ENCODE measurements at regions not wholly inside any gene's neighbourhood (a gene's known extent, or its start where the extent isn't known, plus 50 kb on each side); places are given as distances from the start of the nearest gene placed in this dataset.

DNA sequence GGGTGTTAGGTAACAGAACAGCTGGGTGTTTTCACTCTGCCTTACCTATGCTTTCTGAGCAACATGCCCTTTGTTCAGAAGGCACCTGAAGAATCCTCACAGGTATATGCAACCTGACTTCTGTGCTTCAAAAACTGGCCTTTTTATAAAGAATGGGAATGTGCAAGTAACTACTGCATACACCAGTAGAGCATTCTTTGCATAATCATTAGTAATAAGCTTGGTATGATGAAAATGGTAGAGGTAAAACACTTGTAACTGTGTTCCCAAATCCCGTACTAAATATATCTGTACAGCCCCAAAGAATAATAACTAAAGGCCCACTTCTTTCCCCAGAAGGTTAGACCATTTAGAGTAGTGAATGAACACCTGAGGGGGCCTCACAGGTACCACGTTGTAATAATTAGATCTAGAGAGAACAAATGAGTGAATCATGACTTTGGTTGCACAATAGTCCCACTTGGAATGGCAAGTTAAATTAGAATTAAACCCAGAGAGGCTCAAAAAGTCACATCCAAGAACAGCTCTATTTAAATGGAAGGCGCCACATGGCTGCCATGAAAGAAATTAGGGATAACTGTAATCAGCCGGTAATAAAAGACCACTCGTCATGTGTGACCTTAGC, 413.9 kb downstream of the KLF12 start:
- DNase-seq (ENCODE audit: low read depth in 2 of 2, low spot score in 1 of 2) = no peak

DNA sequence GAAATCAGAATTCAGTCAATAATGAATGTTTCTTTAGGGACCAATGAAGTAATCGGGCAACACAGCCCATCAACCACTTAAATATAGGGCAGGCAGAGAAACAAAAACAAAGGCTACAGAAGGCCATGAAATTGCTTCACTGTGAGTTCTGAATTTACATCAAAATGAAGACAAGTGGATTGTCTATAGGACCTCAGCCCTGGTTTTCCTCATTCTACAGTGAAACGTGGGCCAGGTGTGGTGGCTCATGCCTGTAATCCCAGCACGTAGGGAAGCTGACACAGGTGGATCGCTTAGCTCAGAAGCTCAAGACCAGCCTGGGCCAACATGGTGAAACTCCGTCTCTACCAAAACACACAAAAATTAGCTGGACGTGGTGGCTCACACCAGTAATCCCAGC, 416.0 kb downstream of the KLF12 start:
- no peak for DNase-seq (ENCODE audit: low read depth in 2 of 2, low spot score in 1 of 2)

DNA sequence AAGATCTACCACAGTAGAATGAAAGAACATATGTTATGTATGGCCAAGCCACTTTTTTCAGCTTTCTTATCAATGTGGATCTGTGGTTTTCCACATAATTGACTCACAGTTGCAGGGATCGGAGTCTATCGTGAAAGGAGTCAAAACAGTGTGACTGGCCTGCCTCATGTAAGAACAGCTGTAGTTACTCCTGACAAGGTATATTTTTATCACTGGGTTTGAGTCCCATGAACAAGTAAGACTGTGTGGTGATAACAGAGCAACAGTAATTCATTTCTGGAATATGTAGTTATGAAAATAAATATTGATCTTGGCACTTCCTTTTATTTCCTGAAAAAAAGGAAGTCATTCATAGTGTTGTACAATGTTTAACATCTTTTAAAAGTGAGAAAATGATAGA, 416.6 kb downstream of the KLF12 start:
- no peak for DNase-seq (ENCODE audit: low read depth in 2 of 2, low spot score in 1 of 2)

DNA sequence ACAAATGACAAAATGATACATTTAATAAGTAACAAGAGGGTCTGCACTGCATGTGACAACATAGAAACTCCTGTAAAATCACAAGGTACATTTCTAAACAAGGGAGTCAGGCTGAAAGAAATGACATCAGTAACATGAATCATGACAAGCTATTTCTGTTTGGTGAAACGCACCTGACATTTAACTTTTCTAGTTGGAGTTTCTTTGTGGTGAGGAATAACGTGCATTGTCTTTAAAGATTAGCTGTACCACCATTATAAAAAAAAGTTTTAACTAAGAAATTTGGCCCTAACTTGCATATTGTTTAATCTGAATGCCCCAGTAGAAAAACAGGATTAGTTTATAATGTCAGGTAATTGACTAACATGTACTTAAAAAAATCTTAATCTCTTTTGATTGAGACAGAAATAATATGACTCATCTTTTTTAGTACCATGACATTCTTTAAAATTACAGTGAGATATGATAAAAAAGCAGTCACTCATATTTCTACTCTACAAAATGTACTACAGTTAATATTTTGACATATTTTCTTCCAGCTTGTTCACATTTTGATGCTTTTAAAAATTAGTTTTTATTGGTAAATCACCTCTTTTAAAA, 418.2 kb downstream of the KLF12 start:
- no peak for DNase-seq (ENCODE audit: low read depth in 2 of 2, low spot score in 1 of 2)

DNA sequence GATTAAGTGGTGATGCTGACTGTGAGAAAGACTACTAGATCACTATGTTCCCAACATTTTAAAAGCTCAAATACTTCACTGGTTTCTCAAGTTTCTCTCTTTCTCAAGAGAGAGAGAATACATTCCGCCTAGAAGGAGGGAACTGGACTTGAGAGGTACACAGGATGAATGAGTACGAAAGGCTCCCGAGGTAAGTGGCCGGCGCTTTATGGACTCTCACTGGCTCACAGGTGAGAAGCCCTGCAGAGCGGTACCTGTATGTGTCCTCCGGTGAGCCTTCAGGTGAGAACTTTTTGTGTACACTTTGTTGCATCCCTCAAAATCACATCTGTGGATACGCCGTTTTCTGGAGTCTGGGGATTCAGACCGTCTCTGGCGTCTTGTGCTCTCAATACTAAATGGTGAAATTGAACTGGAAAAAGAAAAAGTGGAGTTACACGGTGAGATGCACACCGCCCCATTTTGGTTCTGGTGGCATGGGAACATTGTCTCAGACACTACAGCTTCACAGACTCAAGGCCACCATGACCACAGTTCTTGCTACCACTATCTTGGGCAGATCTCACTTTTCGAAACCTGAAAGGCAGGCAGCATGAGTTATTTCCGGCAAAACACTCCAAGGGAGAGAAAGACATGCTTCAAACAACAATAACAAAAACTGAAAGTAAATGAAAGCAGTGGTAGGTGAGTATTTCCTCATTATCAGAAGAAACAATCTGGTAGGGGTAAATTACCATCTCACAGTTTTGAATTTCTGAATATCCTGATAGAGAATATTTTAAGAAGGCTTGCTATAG, 418.9 kb downstream of the KLF12 start:
- peak in 1 of 2 donors; percentile 44 for DNase-seq (ENCODE audit: low read depth in 2 of 2, low spot score in 1 of 2)

DNA sequence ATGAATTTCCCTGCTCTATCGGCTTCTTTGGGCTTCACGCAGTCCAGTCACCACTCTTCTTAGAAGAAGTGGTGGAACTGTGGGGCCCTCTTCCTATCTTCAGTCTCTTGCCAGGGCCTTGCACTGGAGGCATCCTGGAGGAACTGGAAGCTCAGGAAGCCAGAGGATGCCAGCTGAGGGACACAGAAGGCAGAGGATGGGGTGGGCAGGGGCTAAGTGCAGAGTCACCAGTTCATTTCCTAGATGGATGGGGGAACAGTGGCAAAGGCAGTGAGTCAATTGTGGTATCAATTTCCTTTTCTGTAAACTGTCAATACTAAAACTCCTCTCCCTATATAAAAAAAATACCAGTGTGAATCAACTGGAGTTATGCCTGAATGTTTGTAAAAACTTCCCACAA, 419.7 kb downstream of the KLF12 start:
- DNase-seq (ENCODE audit: low read depth in 2 of 2, low spot score in 1 of 2) = no peak

DNA sequence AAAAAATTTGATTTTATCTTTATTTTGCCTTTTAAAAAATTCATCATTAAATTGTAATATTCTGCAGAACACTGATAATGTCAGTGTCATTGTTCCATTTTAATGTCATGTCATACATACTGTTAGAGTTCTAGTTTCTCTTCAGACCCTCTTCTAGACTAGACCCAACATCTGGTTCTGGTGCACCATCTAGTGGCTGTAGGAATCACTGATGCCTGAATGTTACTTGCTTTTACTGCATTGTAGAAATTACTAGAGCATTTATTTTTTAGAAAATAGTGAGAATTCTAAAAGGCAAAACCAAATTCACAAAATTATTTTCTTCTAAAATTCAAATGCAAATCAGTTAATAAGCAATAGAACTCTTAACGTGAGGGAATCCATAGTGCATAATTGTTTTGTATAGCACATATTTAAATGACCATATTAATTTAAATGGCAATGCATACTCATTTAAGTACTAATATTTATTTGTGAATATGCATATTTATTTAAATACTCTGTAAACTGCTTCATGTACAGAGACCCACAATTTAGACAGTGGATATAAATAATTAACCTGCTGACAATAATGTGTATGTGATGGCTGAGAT, 425.7 kb downstream of the KLF12 start:
- DNase-seq (ENCODE audit: low read depth in 2 of 2, low spot score in 1 of 2) = peak in 1 of 2 donors; percentile 28

DNA sequence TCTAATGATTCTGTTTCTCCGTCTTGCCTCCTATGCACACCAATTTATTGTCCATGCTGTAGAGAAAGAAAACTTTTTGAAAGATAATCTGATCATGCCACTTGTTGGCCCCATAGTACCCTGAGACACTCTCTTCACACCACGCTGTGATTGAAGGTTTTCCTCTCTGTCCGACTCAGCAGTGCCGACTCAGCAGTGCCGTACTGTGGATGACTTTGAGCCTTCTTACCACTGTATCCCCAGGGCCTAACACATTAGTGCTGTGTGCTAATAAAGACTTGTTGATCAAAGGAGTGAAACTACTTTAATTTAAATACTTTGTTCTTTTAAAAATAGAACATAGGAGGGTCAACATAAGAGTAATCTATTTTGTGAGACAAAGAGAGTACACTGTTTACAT, 429.6 kb downstream of the KLF12 start:
- no peak for DNase-seq (ENCODE audit: low read depth in 2 of 2, low spot score in 1 of 2)

DNA sequence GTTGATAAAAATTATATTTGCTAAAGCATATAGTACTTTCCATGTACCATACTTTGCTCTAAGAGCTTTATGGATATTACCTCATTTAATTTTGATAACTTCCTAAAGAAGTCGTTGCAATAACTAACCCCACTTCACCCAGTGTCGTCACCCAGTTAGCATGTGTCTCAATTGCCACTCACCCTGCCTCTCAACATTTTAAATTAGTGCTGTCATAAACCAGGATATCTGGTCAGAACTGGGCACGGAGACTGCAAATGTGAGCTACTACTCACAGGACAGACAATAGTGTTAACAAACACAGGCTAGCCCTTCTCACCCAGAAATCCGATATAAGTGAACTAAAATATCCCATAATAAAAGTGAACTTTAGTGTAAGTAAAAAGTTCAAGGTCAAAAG, 430.6 kb downstream of the KLF12 start:
- DNase-seq (ENCODE audit: low read depth in 2 of 2, low spot score in 1 of 2) = no peak

DNA sequence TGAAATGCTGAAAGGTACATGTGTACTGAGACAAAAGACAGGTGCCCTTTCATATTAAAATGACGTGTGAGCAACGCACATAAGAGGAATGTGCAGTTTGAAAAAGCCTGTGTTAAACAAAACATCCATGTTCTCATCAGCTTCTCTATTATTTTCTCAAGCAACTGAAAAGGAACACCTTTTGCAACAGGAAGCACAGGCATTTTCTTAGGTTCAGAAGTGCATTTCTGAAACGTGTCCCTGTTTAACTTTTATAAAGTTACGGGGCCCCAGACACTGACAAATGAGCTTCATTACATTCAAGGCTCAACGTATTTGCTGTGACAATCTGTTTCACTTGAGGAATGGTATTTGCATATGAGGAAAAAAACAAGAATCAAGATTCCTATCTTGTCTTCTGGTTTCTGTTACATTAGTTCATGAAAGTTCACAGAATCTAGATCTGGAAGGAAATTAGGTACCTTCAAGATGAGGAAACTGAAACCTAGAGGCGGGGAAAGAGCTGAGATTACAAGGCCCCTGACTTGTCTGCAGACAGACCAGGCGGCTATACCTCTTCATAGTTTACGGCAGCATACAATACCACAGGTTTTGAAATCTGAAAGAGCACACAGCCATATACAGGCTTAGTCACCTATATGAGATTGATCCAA, 431.7 kb downstream of the KLF12 start:
- DNase-seq (ENCODE audit: low read depth in 2 of 2, low spot score in 1 of 2) = peak in 1 of 2 donors; percentile 16

DNA sequence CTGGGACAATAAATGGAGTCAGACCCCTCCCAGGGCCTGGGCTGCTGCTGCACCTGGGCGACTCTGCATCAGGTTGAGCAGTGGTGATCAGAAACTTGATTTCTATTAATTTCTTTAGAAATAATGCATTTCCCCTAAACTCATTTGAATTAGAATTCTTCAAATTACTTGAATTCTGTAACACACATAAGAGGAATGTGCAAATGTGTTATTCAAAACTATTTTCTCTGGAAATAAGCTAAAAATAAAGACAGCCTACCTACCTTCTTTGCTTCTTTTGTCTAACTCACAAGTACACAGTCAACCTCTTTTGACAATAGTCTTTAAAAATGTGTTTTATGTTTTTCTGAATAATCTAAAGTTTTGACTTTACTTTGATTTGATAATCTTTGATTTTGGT, 433.0 kb downstream of the KLF12 start:
- no peak for DNase-seq (ENCODE audit: low read depth in 2 of 2, low spot score in 1 of 2)

DNA sequence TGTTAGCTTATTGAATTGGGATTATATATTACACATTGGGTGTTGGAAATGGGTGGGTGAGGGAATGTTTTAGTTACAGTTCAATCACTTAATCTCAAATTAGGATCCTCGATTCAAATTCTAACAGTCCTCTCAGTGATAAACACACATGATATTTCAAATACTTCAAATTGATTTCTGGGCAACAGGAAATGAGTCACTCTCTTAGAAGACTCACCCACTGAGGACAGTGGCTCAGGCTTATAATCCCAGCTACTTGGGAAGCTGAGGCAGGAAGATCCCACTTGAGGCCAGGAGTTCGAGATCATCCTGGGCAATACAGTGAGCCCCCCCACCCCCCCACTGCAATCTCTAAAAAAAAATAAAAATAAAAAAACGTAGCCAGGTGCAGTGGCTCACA, 435.3 kb downstream of the KLF12 start:
- DNase-seq (ENCODE audit: low read depth in 2 of 2, low spot score in 1 of 2) = no peak

DNA sequence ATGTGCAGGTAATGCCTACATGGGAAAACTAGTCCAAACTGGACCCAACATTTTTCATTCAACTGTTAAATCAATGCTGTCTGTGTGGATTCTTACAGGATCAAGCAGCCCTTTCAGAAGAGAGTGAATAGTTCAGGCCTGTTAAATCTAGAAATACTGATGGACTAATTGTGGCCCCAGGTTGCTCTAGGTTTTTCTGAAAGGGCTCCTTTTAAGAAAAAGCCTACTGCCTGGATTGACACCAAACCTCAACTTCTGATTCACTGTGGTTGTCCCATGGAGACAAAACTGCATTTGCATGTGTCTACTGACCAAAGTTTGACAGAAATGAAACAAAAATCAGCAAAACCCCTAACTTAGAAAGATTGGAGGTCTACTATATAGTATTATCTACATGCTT, 437.0 kb downstream of the KLF12 start:
- no peak for DNase-seq (ENCODE audit: low read depth in 2 of 2, low spot score in 1 of 2)

DNA sequence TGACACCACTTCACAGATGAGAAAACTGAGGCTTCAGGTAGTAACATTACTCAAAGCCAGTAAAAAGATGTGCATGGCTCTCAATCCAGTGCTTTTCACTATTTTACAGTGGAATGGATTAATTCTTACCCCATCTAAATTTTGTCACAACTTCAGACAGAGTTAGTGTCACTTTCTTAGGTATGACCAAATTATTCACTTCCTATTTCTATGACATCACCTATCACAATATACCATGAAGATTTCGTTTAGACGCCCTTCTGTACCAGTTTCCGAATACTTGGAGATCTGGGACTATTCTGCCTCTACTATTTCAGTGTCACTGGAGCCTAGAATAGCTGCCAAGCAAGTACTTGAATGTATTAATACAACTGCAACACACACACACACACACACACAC, 437.5 kb downstream of the KLF12 start:
- DNase-seq (ENCODE audit: low read depth in 2 of 2, low spot score in 1 of 2) = no peak

DNA sequence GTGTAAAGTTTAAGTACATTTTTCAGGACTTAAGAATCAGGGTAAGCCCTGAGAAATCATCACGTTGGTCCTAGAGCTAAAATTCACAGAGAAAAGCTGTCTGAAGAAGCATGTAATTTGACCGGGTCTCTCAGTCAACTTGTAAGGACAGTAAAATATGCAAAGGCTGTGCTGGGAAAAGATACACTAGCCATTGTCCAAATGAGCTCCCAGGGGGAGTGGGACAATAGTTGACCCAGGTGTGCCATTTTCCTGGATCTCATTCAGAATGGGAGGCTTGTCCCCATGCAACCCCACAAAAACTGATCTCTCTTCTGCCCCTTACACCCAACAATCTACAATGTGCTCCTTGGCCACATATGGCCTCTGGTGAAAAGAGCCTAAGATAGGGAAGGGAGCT, 437.9 kb downstream of the KLF12 start:
- DNase-seq (ENCODE audit: low read depth in 2 of 2, low spot score in 1 of 2) = no peak

DNA sequence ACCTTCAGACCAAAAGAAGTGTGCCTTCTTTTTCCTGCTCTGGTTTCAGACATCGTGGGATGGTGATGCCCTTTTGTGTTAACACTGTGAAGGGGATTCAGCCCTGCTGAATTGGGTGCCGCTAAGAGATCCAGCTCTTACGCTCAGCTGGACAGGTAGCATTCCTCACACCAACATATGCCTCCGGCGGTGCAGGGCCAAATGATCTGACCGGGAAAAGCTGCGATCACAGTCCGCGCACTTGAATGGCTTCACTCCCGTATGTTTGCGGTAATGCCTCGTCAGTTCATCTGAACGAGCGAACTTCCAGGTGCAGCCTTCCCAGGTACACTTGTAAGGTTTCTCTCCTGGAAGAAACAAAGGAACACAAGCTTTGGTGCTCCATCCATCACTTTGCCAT, 438.9 kb downstream of the KLF12 start:
- no peak for DNase-seq (ENCODE audit: low read depth in 2 of 2, low spot score in 1 of 2)

DNA sequence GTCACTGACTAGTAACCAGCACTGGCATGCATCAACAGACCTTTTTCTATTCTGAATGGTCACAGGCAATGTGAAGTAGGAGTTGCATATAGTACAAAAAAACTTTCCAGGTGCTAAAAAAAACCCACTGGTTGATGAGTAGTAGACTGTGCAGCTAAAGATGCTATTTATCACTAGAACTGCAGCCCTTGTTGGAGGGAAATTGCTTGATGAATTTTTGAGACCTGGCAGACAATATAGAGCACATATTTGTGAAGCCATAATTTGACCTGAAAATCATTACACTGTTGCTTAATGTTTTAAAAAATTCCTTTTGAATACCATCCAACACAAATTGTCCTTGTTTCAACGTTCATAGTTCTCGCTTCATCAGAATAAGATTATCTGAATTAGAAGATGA, 441.0 kb downstream of the KLF12 start:
- DNase-seq (ENCODE audit: low read depth in 2 of 2, low spot score in 1 of 2) = no peak

DNA sequence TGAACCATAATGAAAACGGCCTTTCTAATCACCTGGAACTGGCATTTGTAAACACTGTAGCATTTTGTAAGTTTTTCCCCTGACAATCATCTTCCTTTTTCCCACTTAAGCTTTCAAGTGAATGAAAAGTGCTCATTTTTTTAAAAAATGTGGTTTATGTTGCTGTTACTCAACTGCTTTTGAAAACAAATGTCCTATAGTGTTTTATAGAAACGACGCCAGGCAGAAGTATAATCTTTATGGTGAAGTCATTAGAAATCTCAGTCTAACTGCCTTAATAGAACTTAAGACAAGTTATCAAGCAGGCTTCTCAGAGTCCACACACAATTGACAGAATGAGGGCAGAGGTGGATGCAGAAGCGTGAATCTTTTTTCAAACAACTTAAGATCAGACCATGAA, 442.3 kb downstream of the KLF12 start:
- DNase-seq (ENCODE audit: low read depth in 2 of 2, low spot score in 1 of 2) = no peak

DNA sequence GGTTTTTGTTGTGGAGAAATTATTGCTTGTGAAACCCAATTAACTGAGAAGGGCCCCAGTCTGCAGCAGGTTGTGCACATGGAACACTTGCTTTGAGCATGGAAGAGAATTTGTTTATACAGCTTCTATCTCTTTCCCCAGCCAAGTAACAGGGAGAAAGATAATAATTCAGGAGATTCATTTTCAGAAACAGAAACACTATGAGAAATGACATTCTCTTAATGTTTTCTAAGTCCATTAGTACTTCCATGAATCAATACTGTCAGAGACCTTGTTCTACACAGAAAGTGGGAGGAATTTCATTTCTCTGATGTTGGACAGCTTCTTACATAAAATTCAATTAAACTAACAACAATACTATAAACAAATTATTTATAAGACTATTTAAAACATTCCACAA, 446.3 kb downstream of the KLF12 start:
- DNase-seq (ENCODE audit: low read depth in 2 of 2, low spot score in 1 of 2) = no peak

DNA sequence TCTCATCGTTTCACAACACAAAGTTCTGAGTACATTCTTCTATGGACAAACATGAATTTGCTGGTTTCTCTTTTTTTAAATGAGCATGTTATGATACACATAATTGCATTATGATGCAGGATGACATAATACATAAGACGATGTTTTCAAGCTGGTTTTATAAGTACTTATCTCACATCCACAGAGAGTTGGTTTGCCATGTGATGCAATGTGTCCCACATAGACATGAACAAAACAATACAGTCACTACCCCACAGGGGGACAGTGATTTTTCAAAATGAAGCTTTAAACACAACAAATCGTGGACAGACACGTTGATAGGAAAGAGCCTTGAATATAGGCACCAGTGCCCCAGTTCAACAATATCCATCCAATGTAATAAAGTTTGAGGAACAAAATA, 447.1 kb downstream of the KLF12 start:
- no peak for DNase-seq (ENCODE audit: low read depth in 2 of 2, low spot score in 1 of 2)

DNA sequence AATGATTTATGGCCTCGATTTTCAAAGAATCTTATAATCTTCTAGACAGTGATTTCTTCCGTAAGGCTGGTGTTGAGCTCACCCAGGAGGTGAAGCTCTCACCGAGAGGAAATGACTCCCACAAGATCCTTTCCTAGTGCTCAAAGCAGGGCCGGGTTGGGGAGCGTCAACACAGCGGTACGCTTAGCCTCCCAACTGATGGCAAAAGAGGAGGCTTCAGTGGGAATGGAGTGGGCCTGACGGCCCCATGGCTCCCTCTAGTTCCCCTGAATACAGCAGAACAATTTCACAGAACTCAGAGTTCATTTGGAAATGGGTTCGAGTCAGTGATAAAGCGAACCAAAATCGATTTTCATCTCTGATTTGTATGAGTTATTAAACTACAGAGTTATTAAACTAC, 449.5 kb downstream of the KLF12 start:
- DNase-seq (ENCODE audit: low read depth in 2 of 2, low spot score in 1 of 2) = no peak

DNA sequence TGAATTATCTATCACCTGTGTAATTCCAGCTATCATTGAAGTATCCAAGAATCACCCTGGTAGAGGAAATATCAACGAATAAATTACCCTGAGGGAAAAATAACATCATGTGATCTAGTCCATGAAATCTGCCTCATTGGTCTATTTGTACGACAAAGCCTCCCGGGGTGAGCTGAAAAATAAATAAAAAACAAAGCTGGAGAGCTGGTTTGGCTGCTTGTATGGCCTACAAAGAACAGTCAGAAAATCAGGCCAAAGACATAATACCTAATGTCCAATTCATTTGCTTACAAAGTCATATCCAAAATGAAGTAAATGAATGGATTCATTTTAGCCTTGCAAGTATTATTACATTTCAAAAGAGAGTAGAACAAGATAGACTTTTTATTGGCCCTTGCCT, 449.9 kb downstream of the KLF12 start:
- no peak for DNase-seq (ENCODE audit: low read depth in 2 of 2, low spot score in 1 of 2)

Measured in stimulated activated CD8-positive, alpha-beta memory T cell treated with anti-CD3 and anti-CD28 coated beads, Interleukin-4, amount 100 ng/mL, for 1 hour (primary cell).